HEK293 (cell line): ENCODE measurements at regions not wholly inside any gene's neighbourhood (a gene's known extent, or its start where the extent isn't known, plus 50 kb on each side); places are given as distances from the start of the nearest gene placed in this dataset.

Experiments used
- CTCF ChIA-PET: fragments of 350-600 bp; formaldehyde crosslinking; extraction: SDS; loops from one replicate; lab custom pipeline; 2021; ENCODE audit warnings: antibody characterized with exemption; lab: Yijun Ruan, JAX
- POLR2A ChIA-PET: fragments of 300-600 bp; formaldehyde crosslinking; extraction: SDS; loops from one replicate; lab custom pipeline; 2020; ENCODE audit warnings: antibody characterized with exemption, inconsistent platforms; lab: Yijun Ruan, JAX
- H3K27ac ChIP-seq: fragments of 200-500 bp; sonication (Bioruptor generic); 2 replicates; pipeline ENCODE4 v1.5.1; 2014; ENCODE audit warnings: low read depth, low read length, control low read depth, inconsistent platforms; ENCODE audit errors: extremely low read depth
- H3K36me3 ChIP-seq, 2 experiments: fragments of 200-500 bp in 1 of 2; sonication (Bioruptor generic) in 1 of 2; 1 replicate in 1 of 2; 2 replicates in 1 of 2; pipeline ENCODE4 v1.5.1; 2014 to 2017; ENCODE audit warnings: inconsistent platforms in 2 of 2, low read length in 2 of 2; ENCODE audit not compliant: control insufficient read depth in 2 of 2, insufficient read depth in 1 of 2
- H3K4me1 ChIP-seq: fragments of 200-500 bp; sonication (Bioruptor generic); 2 replicates; pipeline ENCODE4 v1.5.1; 2014; ENCODE audit warnings: mild to moderate bottlenecking, low read length, inconsistent platforms; ENCODE audit not compliant: control insufficient read depth, insufficient read depth
- H3K4me3 ChIP-seq: 2 replicates; pipeline ENCODE4 v1.5.1; 2011; ENCODE audit warnings: low read depth, mild to moderate bottlenecking, control low read depth, low read length, moderate library complexity
- H3K9me3 ChIP-seq: fragments of 200-500 bp; sonication (Bioruptor generic); 2 replicates; pipeline ENCODE4 v1.5.1; 2014; ENCODE audit warnings: low read depth, low read length, inconsistent platforms; ENCODE audit not compliant: control insufficient read depth, insufficient read depth
- GLIS1 ChIP-seq: fragments of 450-650 bp; formaldehyde crosslinking; IDR thresholded peaks from 2 replicates; pipeline ENCODE4 v1.5.1; 2016; ENCODE audit warnings: missing biosample characterization, missing genetic modification characterization
- TRIM28 ChIP-seq: IDR thresholded peaks from 2 replicates; pipeline ENCODE4 v1.6.1; 2011; ENCODE audit warnings: low read length, control low read depth, borderline replicate concordance
- TSHZ1 ChIP-seq: fragments of 450-650 bp; formaldehyde crosslinking; IDR thresholded peaks from 2 replicates; pipeline ENCODE4 v1.5.1; 2016; ENCODE audit warnings: missing biosample characterization, missing genetic modification characterization, borderline replicate concordance
- ZBTB17 ChIP-seq: fragments of 450-650 bp; formaldehyde crosslinking; IDR thresholded peaks from 2 replicates; pipeline ENCODE4 v1.5.1; 2016; ENCODE audit warnings: missing biosample characterization, missing genetic modification characterization
- ZNF10 ChIP-seq: fragments of 450-650 bp; formaldehyde crosslinking; IDR thresholded peaks from 2 replicates; pipeline ENCODE4 v1.5.1; 2017; ENCODE audit warnings: missing biosample characterization, missing genetic modification characterization
- ZNF146 ChIP-seq: fragments of 450-650 bp; formaldehyde crosslinking; IDR thresholded peaks from 2 replicates; pipeline ENCODE4 v1.5.1; 2016; ENCODE audit warnings: missing biosample characterization, missing genetic modification characterization
- ZNF366 ChIP-seq: fragments of 450-650 bp; formaldehyde crosslinking; conservative IDR thresholded peaks from 2 replicates; pipeline ENCODE4 v1.5.1; 2016; ENCODE audit warnings: missing biosample characterization, missing genetic modification characterization
- ZNF398 ChIP-seq: fragments of 450-650 bp; formaldehyde crosslinking; IDR thresholded peaks from 2 replicates; pipeline ENCODE4 v1.5.1; 2017; ENCODE audit warnings: missing biosample characterization, missing genetic modification characterization
- ZNF416 ChIP-seq: fragments of 450-650 bp; formaldehyde crosslinking; IDR thresholded peaks from 2 replicates; pipeline ENCODE4 v1.5.1; 2016; ENCODE audit warnings: missing biosample characterization, missing genetic modification characterization
- ZNF518A ChIP-seq: fragments of 450-650 bp; formaldehyde crosslinking; conservative IDR thresholded peaks from 2 replicates; pipeline ENCODE4 v1.5.1; 2016; ENCODE audit warnings: low read depth, missing biosample characterization, missing genetic modification characterization
- ZNF623 ChIP-seq: fragments of 450-650 bp; formaldehyde crosslinking; IDR thresholded peaks from 2 replicates; pipeline ENCODE4 v1.5.1; 2016; ENCODE audit warnings: missing biosample characterization, missing genetic modification characterization
- ZNF670 ChIP-seq: fragments of 450-650 bp; formaldehyde crosslinking; IDR thresholded peaks from 2 replicates; pipeline ENCODE4 v1.5.1; 2016; ENCODE audit warnings: missing biosample characterization, missing genetic modification characterization, low read depth
- ZNF692 ChIP-seq: fragments of 450-650 bp; formaldehyde crosslinking; IDR thresholded peaks from 2 replicates; pipeline ENCODE4 v1.5.1; 2016; ENCODE audit warnings: missing biosample characterization, missing genetic modification characterization
- ZNF785 ChIP-seq: fragments of 450-650 bp; formaldehyde crosslinking; IDR thresholded peaks from 2 replicates; pipeline ENCODE4 v1.5.1; 2016; ENCODE audit warnings: missing biosample characterization, missing genetic modification characterization
- ZNF792 ChIP-seq: fragments of 450-650 bp; formaldehyde crosslinking; IDR thresholded peaks from 2 replicates; pipeline ENCODE4 v1.5.1; 2016; ENCODE audit warnings: missing biosample characterization, missing genetic modification characterization
- TF ChIP-seq, protein P1 (sequence below): fragments of 450-650 bp; formaldehyde crosslinking; IDR thresholded peaks from 2 replicates; pipeline ENCODE4 v1.5.1; 2016; ENCODE audit warnings: missing biosample characterization, missing genetic modification characterization

DNA sequence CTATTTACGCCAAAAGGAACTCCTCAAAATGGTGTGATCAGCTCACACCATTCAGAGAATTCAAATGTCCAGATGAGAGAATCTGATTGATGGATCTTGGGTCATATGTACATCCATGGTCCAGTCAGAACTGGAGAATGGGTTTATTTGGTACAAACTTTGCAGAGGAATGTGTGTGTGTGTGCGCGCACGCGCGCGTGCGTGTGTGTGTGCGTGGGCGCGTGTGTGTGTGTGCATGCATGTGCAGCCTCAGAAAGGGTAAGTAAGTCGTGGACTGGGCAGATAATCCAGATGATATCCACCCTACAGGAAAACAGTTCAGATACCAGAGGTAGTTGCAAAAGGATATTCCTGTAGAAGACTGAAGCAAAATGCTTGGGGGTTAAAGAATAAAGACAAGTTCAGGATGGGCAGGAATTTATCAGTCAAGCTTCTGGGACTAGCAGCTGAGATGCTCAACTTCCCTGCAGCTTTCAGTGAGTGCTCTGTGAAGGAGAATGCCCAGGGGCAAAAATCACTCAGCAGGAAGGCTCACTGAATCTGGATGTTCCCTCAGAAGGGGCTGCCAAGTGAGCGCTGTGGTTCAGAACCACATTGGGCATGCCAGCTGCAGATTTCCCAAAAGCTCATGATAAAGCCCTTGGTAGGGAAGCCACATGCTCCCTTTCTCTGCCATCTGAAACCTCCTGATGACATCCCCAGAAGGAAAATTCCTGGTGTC lies 440.5 kb upstream of the SGCD start (continued):
- no peak for TF ChIP-seq ZNF398 (tag by site-specific recombination)
- TF ChIP-seq, protein P1, sequence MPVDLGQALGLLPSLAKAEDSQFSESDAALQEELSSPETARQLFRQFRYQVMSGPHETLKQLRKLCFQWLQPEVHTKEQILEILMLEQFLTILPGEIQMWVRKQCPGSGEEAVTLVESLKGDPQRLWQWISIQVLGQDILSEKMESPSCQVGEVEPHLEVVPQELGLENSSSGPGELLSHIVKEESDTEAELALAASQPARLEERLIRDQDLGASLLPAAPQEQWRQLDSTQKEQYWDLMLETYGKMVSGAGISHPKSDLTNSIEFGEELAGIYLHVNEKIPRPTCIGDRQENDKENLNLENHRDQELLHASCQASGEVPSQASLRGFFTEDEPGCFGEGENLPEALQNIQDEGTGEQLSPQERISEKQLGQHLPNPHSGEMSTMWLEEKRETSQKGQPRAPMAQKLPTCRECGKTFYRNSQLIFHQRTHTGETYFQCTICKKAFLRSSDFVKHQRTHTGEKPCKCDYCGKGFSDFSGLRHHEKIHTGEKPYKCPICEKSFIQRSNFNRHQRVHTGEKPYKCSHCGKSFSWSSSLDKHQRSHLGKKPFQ (tag by site-specific recombination), result no peak
- no peak for TF ChIP-seq ZNF146 (tag by site-specific recombination)
- TF ChIP-seq ZNF623 (tag by site-specific recombination), result no peak
- TF ChIP-seq ZNF10 (tag by site-specific recombination), result no peak
- TF ChIP-seq ZNF785 (tag by site-specific recombination), result no peak
- no peak for TF ChIP-seq ZNF670 (tag by site-specific recombination)
- TF ChIP-seq, all 188 proteins: peak for 0

- CTCF ChIA-PET, result no interaction called here
- Histone ChIP-seq H3K9me3 (no peaks in the 10 kb centered on the region), H3K36me3 (no peaks in the 10 kb centered on the region), H3K4me1 (no peaks in the 10 kb centered on the region), H3K4me3 (no peak overlapping the region), H3K27ac (no peak overlapping the region)
- no peak for TF ChIP-seq GLIS1 (tag by site-specific recombination)
- no peak for TF ChIP-seq ZNF416 (tag by site-specific recombination)
- no peak for TF ChIP-seq TRIM28
- no peak for TF ChIP-seq ZNF792 (tag by site-specific recombination)
- TF ChIP-seq ZNF518A (tag by site-specific recombination), result no peak
- TF ChIP-seq ZNF692 (tag by site-specific recombination), result no peak
- TF ChIP-seq ZNF366, result no peak
- no peak for TF ChIP-seq TSHZ1 (tag by site-specific recombination)
- no peak for TF ChIP-seq ZBTB17 (tag by site-specific recombination)
- POLR2A ChIA-PET, result no interaction called here
These were observed 431.5 kb upstream of the SGCD start for GRCh38 chr5:155895484-155895883.
